ENCODE measurements at regions not wholly inside any gene's neighbourhood (a gene's known extent, or its start where the extent isn't known, plus 50 kb on each side); places are given as distances from the start of the nearest gene placed in this dataset.

- TF ChIP-seq, protein P1, sequence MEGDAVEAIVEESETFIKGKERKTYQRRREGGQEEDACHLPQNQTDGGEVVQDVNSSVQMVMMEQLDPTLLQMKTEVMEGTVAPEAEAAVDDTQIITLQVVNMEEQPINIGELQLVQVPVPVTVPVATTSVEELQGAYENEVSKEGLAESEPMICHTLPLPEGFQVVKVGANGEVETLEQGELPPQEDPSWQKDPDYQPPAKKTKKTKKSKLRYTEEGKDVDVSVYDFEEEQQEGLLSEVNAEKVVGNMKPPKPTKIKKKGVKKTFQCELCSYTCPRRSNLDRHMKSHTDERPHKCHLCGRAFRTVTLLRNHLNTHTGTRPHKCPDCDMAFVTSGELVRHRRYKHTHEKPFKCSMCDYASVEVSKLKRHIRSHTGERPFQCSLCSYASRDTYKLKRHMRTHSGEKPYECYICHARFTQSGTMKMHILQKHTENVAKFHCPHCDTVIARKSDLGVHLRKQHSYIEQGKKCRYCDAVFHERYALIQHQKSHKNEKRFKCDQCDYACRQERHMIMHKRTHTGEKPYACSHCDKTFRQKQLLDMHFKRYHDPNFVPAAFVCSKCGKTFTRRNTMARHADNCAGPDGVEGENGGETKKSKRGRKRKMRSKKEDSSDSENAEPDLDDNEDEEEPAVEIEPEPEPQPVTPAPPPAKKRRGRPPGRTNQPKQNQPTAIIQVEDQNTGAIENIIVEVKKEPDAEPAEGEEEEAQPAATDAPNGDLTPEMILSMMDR (IDR thresholded peaks at IDR 0.05; ENCODE audit: insufficient read depth in 1 of 2, low read depth in 1 of 2, low read length in 1 of 2, severe bottlenecking in 1 of 2, unreplicated experiment in 1 of 2): no peak
Observed at GRCh38 chrX:6782831-6783230, 247.9 kb upstream of the VCX3A start.

DNA sequence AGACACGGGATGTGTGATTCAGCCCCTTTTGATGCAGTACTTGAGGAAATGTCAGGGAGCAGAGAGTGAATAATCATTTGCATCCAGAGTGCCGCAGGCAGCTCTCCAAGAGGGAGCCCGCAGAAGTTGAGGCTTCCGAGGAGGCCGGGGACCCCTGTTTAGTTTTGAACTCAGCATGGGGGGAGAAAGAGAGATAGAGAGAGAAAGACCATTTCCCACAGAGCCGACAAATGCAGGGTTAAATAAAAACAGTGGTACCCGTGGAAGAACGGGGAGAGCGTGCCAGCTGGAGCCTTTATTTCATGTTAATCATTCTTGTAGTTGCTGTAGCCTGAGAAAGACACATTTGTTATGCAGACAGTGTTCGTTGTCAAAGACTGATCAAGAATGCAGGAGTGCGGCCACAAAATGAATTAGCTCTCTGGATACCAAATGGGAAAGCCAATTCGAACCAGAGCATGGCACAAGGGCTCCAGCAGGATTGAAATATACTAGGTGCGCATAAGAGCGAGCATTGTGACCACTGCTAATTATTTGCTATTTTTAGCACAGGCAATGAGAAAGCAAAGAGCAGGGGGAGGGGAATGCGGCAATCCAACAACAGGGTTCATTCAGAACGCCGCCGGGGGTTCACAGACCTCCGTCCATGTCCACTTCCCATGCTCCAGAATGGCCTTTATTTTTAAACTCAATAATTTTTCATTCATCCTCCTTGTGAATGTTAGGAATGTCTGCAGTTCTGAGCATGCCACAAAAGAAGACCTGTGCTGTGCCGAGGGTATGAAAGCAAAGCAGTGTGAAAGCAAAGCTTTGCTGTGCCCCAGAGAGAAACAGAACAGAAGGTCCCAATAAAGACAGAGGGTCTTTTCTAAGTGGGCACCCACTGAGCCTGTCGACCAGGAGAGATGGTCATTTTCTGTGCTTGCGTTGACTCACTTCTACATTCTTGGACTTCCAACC is 243.9 kb upstream of the VCX3A start:
- Histone ChIP-seq H3K9me3 (no peaks in the 10 kb centered on the region), H3K4me1 (no peaks in the 10 kb centered on the region), H3K27me3 (replicated peaks; ENCODE audit: control insufficient read depth, insufficient read depth, low read length) (no peaks in the 10 kb centered on the region), H3K4me3 (ENCODE audit: low read depth, low read length) (no peak overlapping the region), H3K36me3 (ENCODE audit: control insufficient read depth, insufficient read depth, low read length) (no peaks in the 10 kb centered on the region)
- Mint-ChIP-seq H3K27me3 (ENCODE audit: insufficient read depth, unreplicated experiment) (no peaks in the 10 kb centered on the region), H3K9me3 (ENCODE audit: unreplicated experiment) (no peaks in the 10 kb centered on the region), H3K4me3 (ENCODE audit: unreplicated experiment) (no peak overlapping the region), H3K4me1 (ENCODE audit: low read depth, unreplicated experiment) (no peaks in the 10 kb centered on the region), H3K27ac (ENCODE audit: unreplicated experiment) (no peak overlapping the region), H3K36me3 (ENCODE audit: insufficient read depth, unreplicated experiment) (no peaks in the 10 kb centered on the region)
- intact Hi-C loops (cut with micrococcal nuclease; ENCODE audit: unreplicated experiment): no loop called here
- BruUV-seq (replicated peaks): no TSS peak
- TF ChIP-seq, protein P1 (IDR thresholded peaks at IDR 0.05; ENCODE audit: insufficient read depth in 1 of 2, low read depth in 1 of 2, low read length in 1 of 2, severe bottlenecking in 1 of 2, unreplicated experiment in 1 of 2): no peak
- DNase-seq: no peak
- ChIA-PET CTCF (no interaction called here), POLR2A (no interaction called here)

More at GRCh38 chrX:6782831-6783230, 247.9 kb upstream of the VCX3A start:
- Mint-ChIP-seq H3K27me3 (ENCODE audit: insufficient read depth, unreplicated experiment) (no peaks in the 10 kb centered on the region), H3K4me3 (ENCODE audit: unreplicated experiment) (no peak overlapping the region), H3K4me1 (ENCODE audit: low read depth, unreplicated experiment) (no peaks in the 10 kb centered on the region), H3K27ac (ENCODE audit: unreplicated experiment) (no peak overlapping the region), H3K36me3 (ENCODE audit: insufficient read depth, unreplicated experiment) (no peaks in the 10 kb centered on the region), H3K9me3 (ENCODE audit: unreplicated experiment) (no peaks in the 10 kb centered on the region)
- no peaks in the 10 kb centered on the region for H3K4me1 ChIP-seq
- no peak overlapping the region for H3K4me3 ChIP-seq (ENCODE audit: low read depth, low read length)
- ChIA-PET CTCF (no interaction called here), POLR2A (no interaction called here)
- BruUV-seq (replicated peaks): no TSS peak
- no peaks in the 10 kb centered on the region for H3K27me3 ChIP-seq (replicated peaks; ENCODE audit: control insufficient read depth, insufficient read depth, low read length)
- no peaks in the 10 kb centered on the region for H3K9me3 ChIP-seq
- DNase-seq: no peak
- no peaks in the 10 kb centered on the region for H3K36me3 ChIP-seq (ENCODE audit: control insufficient read depth, insufficient read depth, low read length)
- intact Hi-C loops (cut with micrococcal nuclease; ENCODE audit: unreplicated experiment): no loop called here

GRCh38 chrX:6777238-6778002 is 242.5 kb upstream of the VCX3A start:
- ChIA-PET CTCF (no interaction called here), POLR2A (no interaction called here)
- H3K9me3 Mint-ChIP-seq (ENCODE audit: unreplicated experiment): no peaks in the 10 kb centered on the region
- no peaks in the 10 kb centered on the region for H3K36me3 Mint-ChIP-seq (ENCODE audit: insufficient read depth, unreplicated experiment)
- no peak overlapping the region for H3K4me3 Mint-ChIP-seq (ENCODE audit: unreplicated experiment)
- no peak overlapping the region for H3K27ac Mint-ChIP-seq (ENCODE audit: unreplicated experiment)
- Histone ChIP-seq H3K4me3 (ENCODE audit: low read depth, low read length) (no peak overlapping the region), H3K4me1 (no peaks in the 10 kb centered on the region), H3K9me3 (no peaks in the 10 kb centered on the region), H3K27me3 (replicated peaks; ENCODE audit: control insufficient read depth, insufficient read depth, low read length) (no peaks in the 10 kb centered on the region), H3K36me3 (ENCODE audit: control insufficient read depth, insufficient read depth, low read length) (no peaks in the 10 kb centered on the region)
- no peaks in the 10 kb centered on the region for H3K4me1 Mint-ChIP-seq (ENCODE audit: low read depth, unreplicated experiment)
- TF ChIP-seq, protein P1 (IDR thresholded peaks at IDR 0.05; ENCODE audit: insufficient read depth in 1 of 2, low read depth in 1 of 2, low read length in 1 of 2, severe bottlenecking in 1 of 2, unreplicated experiment in 1 of 2): no peak
- BruUV-seq (replicated peaks): no TSS peak
- no peaks in the 10 kb centered on the region for H3K27me3 Mint-ChIP-seq (ENCODE audit: insufficient read depth, unreplicated experiment)
- intact Hi-C loops (cut with micrococcal nuclease; ENCODE audit: unreplicated experiment): no loop called here
- no peak for DNase-seq

Data from Caco-2 (cell line).